ENCODE measurements at regions not wholly inside any gene's neighbourhood (a gene's known extent, or its start where the extent isn't known, plus 50 kb on each side); places are given as distances from the start of the nearest gene placed in this dataset.
"Not testable (repeated sequence)": the region's sequence is repeated elsewhere in the genome, so short reads cannot be mapped to it uniquely, and the experiment has no call there.

- DNase-seq: no peak
These were observed 55.5 kb downstream of the TPBG start for GRCh38 chr6:82419132-82419581.

DNA sequence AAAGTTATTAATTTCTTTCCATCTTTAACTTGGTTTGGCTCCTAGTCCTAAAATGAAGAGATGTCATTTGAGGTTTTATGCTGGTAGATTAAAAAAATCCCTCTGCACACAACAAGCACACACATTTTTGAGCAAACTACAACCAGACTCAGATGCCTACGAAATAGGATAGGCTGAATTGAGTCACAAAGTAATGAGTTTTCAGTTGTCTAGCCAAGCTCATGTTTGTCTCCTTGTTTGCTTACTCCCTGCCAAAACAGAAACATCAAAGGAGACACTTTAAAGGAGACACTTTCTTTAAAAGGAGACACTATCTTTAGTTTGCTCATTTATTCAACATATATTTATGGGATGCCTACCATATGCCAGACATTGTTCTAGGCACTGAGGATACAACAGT is 56.2 kb downstream of the TPBG start:
- DNase-seq: no peak

DNA sequence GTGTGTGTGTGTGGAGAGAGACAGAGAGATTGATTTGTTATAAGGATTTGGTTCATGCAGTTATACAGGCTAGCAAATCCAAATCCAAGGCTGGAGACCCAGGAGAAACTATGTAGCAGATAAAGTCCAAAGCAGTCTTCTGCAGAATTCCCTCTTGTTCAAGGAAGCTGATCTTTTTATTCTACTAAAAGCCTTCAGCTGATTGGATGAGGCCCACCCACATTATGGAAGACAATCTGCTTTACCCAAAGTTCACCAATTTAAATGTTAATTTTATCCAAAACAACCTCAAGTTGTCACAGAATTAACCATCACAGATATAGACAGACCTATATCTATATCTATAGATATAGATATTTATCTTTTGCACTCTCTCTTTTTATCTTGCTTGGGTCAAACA is 67.0 kb downstream of the TPBG start:
- no peak for DNase-seq

- no peak for DNase-seq
These were observed 73.1 kb downstream of the TPBG start for GRCh38 chr6:82436740-82437139.

- DNase-seq: no peak
These were observed 74.1 kb downstream of the TPBG start for GRCh38 chr6:82437701-82438100.

- no peak for DNase-seq
These were observed 77.6 kb downstream of the TPBG start for GRCh38 chr6:82441047-82441855.

GRCh38 chr6:82442061-82442719 is 78.6 kb downstream of the TPBG start:
- DNase-seq: no peak

GRCh38 chr6:82458147-82458546 is 94.5 kb downstream of the TPBG start:
- DNase-seq: no peak

DNA sequence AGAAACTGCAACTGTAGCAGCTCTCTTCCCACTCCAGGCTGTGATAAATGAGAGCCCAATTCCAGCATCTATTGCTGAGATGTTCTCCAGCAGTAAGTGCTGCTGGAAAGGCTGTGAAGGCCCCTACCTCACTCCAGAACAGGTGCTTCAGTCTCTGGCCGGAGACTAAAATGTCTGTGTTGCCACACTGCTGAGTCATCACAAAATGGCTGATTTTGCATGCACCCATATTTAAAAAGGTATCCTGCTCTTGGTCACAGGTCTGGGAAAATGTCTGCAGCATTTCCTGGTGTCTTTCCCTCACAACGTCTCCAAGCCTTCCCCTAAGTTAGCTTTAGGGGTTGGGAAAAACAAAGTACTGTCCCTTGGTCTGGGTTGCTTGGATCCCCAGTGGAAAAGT is 95.1 kb downstream of the TPBG start:
- DNase-seq: no peak

- no peak for DNase-seq
These were observed 97.9 kb downstream of the TPBG start for GRCh38 chr6:82461536-82461935.

DNA sequence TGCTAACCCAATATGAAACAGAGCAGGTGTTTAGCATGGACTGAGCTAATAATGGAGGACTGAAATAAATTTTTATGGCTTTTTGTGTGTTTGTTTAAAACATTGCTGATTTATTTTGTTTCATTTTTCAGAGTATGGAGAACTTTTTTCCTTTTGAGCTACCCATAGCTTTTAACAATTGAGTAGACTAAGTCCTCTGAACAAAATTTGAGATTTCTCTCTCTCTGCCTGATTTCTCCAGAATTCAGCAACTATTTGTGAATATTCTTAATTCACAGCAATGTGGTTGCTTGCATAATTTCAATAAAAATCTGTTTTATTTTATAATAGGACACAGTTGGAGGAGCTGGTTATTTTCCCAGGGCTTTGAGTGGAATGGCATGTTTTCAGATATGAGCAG is 103.7 kb downstream of the TPBG start:
- no peak for DNase-seq

DNA sequence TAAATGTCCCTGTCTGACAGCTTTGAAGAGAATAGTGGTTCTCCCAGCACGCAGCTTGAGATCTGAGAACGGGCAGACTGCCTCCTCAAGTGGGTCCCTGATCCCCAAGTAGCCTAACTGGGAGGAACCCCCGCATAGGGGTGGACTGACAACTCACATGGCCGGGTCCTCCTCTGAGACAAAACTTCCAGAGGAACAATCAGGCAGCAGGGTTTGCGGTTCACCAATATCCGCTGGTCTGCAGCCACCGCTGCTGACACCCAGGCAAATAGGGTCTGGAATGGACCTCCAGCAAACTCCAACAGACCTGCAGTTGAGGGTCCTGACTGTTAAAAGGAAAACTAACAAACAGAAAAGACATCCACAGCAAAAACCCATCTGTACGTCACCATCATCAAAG is 106.5 kb downstream of the TPBG start:
- not testable (repeated sequence) for DNase-seq

- DNase-seq: not testable (repeated sequence)
These were observed 111.5 kb downstream of the TPBG start for GRCh38 chr6:82475106-82475505.

GRCh38 chr6:82484001-82484400 is 120.4 kb downstream of the TPBG start:
- DNase-seq: no peak

GRCh38 chr6:82484737-82485626 is 121.4 kb downstream of the TPBG start:
- DNase-seq: no peak

DNA sequence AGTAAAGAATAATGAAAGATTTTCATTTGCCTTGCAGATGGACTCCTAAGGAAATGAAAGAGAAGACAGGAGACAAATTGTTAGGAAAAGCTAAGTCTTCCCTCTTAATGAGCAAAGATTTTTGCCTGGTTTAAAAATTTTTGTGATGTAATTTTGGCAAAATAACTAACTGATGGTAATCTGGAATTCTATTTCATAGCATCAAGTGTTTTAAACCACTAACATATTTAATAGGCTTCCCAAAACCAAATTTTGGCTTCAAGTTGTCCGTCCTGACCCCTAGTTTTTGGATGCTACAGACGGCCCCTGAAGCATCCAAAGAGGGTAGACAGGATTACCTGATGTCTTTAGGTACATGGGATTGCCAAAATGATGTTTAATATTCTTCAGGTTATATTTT is 124.3 kb downstream of the TPBG start:
- no peak for DNase-seq

- no peak for DNase-seq
These were observed 124.8 kb downstream of the TPBG start for GRCh38 chr6:82488403-82488802.

DNA sequence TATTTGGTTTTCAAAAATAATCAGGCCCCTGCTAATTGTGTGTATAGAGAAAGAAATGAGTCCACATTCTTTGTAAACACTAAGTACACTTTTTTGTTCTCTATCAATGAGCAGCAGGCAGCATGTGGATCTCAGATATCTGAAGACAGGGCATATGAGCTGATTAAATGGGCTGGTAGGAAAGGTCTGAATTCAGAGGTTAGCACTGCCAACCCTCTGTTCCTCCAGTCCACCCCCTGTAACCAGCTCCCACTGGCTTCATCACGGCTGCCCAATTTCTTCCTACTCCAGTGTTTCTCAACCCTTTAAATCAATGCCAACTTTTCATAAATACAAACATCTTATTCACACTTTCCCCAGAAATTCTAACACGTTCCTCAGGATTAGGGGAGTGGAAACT is 128.5 kb downstream of the TPBG start:
- DNase-seq: no peak

DNA sequence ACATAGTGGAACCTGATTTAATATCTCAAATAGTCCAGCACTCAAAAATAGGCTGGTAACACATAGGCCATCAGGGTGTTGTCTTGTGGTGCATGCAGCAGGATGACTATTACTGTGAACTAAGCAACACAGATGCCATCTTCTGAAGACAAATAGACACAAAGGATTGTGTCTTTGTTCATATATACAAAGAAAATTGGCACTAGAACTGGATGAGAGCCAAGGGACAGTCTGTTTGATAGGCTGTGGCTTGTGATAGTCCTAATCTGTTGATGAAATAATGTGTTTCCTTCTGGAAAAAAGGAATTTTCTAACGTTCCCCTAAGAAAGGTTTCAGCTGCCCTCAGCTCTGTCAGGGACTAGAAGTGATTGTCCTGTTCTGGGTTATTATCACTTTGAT is 129.8 kb downstream of the TPBG start:
- DNase-seq: no peak

- DNase-seq: no peak
These were observed 130.8 kb downstream of the TPBG start for GRCh38 chr6:82494367-82494766.

- DNase-seq: not testable (repeated sequence)
These were observed 138.3 kb downstream of the TPBG start for GRCh38 chr6:82501901-82502300.

DNA sequence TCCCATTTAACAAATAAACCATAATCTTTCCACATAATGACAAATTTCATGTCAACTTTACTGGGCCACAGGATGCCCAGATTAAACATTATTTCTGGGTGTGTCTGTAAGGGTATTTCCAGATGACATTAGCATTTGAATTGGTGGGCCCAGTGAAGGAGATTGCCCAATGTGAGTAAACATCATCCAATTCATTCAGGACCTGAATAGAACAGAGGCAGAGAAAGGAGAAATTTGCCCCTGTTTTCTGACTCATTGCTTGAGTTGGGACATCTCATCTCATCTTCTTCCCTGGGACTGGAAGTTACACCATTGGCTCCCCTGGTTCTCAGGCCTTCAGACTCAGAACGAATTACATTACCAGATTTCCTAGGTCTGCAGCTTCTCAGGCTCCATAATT is 142.9 kb downstream of the TPBG start:
- no peak for DNase-seq

- no peak for DNase-seq
These were observed 143.5 kb downstream of the TPBG start for GRCh38 chr6:82507112-82507511.

DNA sequence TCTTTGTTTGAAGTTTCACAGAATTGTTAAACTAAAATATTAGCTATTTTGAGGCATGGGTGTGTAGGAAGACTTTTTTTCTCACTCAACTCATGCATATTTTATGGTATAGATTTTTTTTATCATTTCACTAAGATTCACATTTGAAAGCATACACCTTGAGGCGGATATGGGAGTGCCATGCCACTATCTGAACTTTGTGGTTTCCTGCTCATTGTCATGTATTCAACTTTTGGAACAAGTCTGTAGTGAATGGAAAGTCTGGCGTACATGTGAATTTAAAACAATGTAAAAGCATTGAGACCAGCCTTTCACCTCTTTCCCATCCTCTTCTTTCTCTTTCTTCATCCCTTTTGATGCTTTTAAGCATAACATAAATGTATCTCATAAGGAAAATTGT is 147.9 kb downstream of the TPBG start:
- no peak for DNase-seq
